ENCODE measurements at regions not wholly inside any gene's neighbourhood (a gene's known extent, or its start where the extent isn't known, plus 50 kb on each side); places are given as distances from the start of the nearest gene placed in this dataset.

GRCh38 chr15:24899367-24899766 is 55.4 kb upstream of the SNRPN start:
- TF ChIP-seq POLR2AphosphoS5 (IDR thresholded peaks at IDR 0.05): no peak
- no peak for TF ChIP-seq CTCF (IDR thresholded peaks at IDR 0.05)
- no peak for TF ChIP-seq POLR2A (IDR thresholded peaks at IDR 0.05)
- no peak for TF ChIP-seq EP300 (IDR thresholded peaks at IDR 0.05)

Measured in stomach (tissue), 4 donors.